Parathyroid adenoma (tissue), 2 donors: ENCODE measurements at regions not wholly inside any gene's neighbourhood (a gene's known extent, or its start where the extent isn't known, plus 50 kb on each side); places are given as distances from the start of the nearest gene placed in this dataset.

Source experiments
- H2AFZ ChIP-seq: fragments of 300-600 bp; sonication (generic); one replicate; pipeline ENCODE4 v1.7.0; 2017; ENCODE audit warnings: antibody characterized with exemption, mild to moderate bottlenecking
- H3K27ac ChIP-seq: fragments of 300-600 bp; sonication (generic); one replicate; pipeline ENCODE4 v1.7.0; 2017
- H3K27me3 ChIP-seq: fragments of 300-600 bp; sonication (generic); one replicate; pipeline ENCODE4 v1.7.0; 2017; ENCODE audit warnings: low read length; ENCODE audit not compliant: control insufficient read depth, insufficient read depth
- H3K36me3 ChIP-seq: fragments of 300-600 bp; sonication (generic); one replicate; pipeline ENCODE4 v1.7.0; 2017; ENCODE audit warnings: low read length; ENCODE audit not compliant: control insufficient read depth, insufficient read depth
- H3K4me1 ChIP-seq: fragments of 300-600 bp; sonication (generic); one replicate; pipeline ENCODE4 v1.7.0; 2017; ENCODE audit warnings: control low read depth
- H3K4me2 ChIP-seq: fragments of 300-600 bp; sonication (generic); one replicate; pipeline ENCODE4 v1.7.0; 2017; ENCODE audit warnings: low read length
- H3K4me3 ChIP-seq: fragments of 300-600 bp; sonication (generic); one replicate; pipeline ENCODE4 v1.7.0; 2017; ENCODE audit warnings: low read depth, low read length
- H3K79me2 ChIP-seq: fragments of 300-600 bp; sonication (generic); one replicate; pipeline ENCODE4 v1.7.0; 2017; ENCODE audit warnings: control low read depth
- H3K9ac ChIP-seq: fragments of 300-600 bp; sonication (generic); one replicate; pipeline ENCODE4 v1.7.0; 2017; ENCODE audit warnings: mild to moderate bottlenecking
- H3K9me3 ChIP-seq: fragments of 300-600 bp; sonication (generic); one replicate; pipeline ENCODE4 v1.7.0; 2017; ENCODE audit warnings: low read length; ENCODE audit not compliant: control insufficient read depth
- TF ChIP-seq, protein P1 (sequence below): fragments of 300-600 bp; sonication (generic); IDR thresholded peaks from one replicate; pipeline ENCODE4 v1.7.0; 2017; ENCODE audit warnings: antibody characterized with exemption, mild to moderate bottlenecking
- donor health status: primary hyperparathyroidism.

- no peaks in the 10 kb centered on the region for H3K36me3 ChIP-seq
- no peaks in the 10 kb centered on the region for H3K27me3 ChIP-seq
- no peak overlapping the region for H3K27ac ChIP-seq
- no peaks in the 10 kb centered on the region for H3K9me3 ChIP-seq
- H2AFZ ChIP-seq: no peak overlapping the region
- no peak overlapping the region for H3K9ac ChIP-seq
- H3K4me2 ChIP-seq: no peak overlapping the region
- H3K4me1 ChIP-seq: no peaks in the 10 kb centered on the region
- TF ChIP-seq, protein P1, sequence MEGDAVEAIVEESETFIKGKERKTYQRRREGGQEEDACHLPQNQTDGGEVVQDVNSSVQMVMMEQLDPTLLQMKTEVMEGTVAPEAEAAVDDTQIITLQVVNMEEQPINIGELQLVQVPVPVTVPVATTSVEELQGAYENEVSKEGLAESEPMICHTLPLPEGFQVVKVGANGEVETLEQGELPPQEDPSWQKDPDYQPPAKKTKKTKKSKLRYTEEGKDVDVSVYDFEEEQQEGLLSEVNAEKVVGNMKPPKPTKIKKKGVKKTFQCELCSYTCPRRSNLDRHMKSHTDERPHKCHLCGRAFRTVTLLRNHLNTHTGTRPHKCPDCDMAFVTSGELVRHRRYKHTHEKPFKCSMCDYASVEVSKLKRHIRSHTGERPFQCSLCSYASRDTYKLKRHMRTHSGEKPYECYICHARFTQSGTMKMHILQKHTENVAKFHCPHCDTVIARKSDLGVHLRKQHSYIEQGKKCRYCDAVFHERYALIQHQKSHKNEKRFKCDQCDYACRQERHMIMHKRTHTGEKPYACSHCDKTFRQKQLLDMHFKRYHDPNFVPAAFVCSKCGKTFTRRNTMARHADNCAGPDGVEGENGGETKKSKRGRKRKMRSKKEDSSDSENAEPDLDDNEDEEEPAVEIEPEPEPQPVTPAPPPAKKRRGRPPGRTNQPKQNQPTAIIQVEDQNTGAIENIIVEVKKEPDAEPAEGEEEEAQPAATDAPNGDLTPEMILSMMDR: no peak
- no peak overlapping the region for H3K4me3 ChIP-seq
- no peaks in the 10 kb centered on the region for H3K79me2 ChIP-seq
Measured at GRCh38 chr2:212929971-212930370, 221.4 kb downstream of the IKZF2 start.

DNA sequence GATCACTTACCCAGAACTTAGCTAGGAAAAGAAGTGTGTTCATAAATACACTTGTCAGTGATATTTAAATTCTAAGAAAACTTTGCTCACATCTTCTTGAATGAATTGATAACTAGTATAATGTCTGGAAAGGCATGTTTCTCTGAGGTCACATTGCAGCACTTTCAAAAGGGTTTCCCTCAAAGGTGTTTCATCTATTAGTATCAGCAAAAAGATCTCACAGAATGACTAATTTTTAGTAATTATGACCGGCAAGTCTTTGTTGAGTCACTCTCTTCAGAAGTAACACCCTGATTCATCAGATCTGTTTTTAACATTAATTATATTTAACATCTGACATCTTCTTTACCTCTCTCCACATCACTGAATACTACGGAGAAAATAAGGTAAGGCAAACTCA lies 222.3 kb downstream of the IKZF2 start:
- H3K9me3 ChIP-seq: no peaks in the 10 kb centered on the region
- H3K79me2 ChIP-seq: no peaks in the 10 kb centered on the region
- H2AFZ ChIP-seq: no peak overlapping the region
- H3K27ac ChIP-seq: no peak overlapping the region
- no peak overlapping the region for H3K4me2 ChIP-seq
- no peaks in the 10 kb centered on the region for H3K4me1 ChIP-seq
- no peak overlapping the region for H3K9ac ChIP-seq
- H3K4me3 ChIP-seq: no peak overlapping the region
- H3K27me3 ChIP-seq: no peaks in the 10 kb centered on the region
- TF ChIP-seq, protein P1: no peak
- H3K36me3 ChIP-seq: no peaks in the 10 kb centered on the region

- TF ChIP-seq, protein P1: no peak
- no peaks in the 10 kb centered on the region for H3K27me3 ChIP-seq
- H3K4me3 ChIP-seq: no peak overlapping the region
- no peaks in the 10 kb centered on the region for H3K79me2 ChIP-seq
- H2AFZ ChIP-seq: no peak overlapping the region
- no peak overlapping the region for H3K9ac ChIP-seq
- H3K27ac ChIP-seq: no peak overlapping the region
- H3K9me3 ChIP-seq: no peaks in the 10 kb centered on the region
- H3K36me3 ChIP-seq: no peaks in the 10 kb centered on the region
- no peak overlapping the region for H3K4me2 ChIP-seq
- no peaks in the 10 kb centered on the region for H3K4me1 ChIP-seq
Measured at GRCh38 chr2:212928681-212929080, 222.7 kb downstream of the IKZF2 start.

- no peaks in the 10 kb centered on the region for H3K4me1 ChIP-seq
- TF ChIP-seq, protein P1: no peak
- H3K4me2 ChIP-seq: no peak overlapping the region
- H3K36me3 ChIP-seq: no peaks in the 10 kb centered on the region
- H3K27ac ChIP-seq: no peak overlapping the region
- no peaks in the 10 kb centered on the region for H3K79me2 ChIP-seq
- no peaks in the 10 kb centered on the region for H3K9me3 ChIP-seq
- H3K9ac ChIP-seq: no peak overlapping the region
- H3K27me3 ChIP-seq: no peaks in the 10 kb centered on the region
- H3K4me3 ChIP-seq: no peak overlapping the region
- peak overlapping the region; percentile 16 for H2AFZ ChIP-seq
Measured at GRCh38 chr2:212926940-212927339, 224.5 kb downstream of the IKZF2 start.

- Histone ChIP-seq H3K9me3 (no peaks in the 10 kb centered on the region), H3K27me3 (no peaks in the 10 kb centered on the region), H3K4me1 (peaks cover 8% of the 10 kb centered on the region), H2AFZ (no peak overlapping the region), H3K4me3 (no peak overlapping the region), H3K4me2 (no peak overlapping the region), H3K79me2 (no peaks in the 10 kb centered on the region), H3K9ac (no peak overlapping the region), H3K36me3 (no peaks in the 10 kb centered on the region), H3K27ac (no peak overlapping the region)
- TF ChIP-seq, protein P1: no peak
Measured at GRCh38 chr2:212923393-212923792, 228.0 kb downstream of the IKZF2 start.
